Sigmoid colon (tissue), 4 donors: ENCODE measurements at regions not wholly inside any gene's neighbourhood (a gene's known extent, or its start where the extent isn't known, plus 50 kb on each side); places are given as distances from the start of the nearest gene placed in this dataset.

Experiments used
- EP300 ChIP-seq, 4 donors: sonication (generic); formaldehyde crosslinking; IDR thresholded peaks; one replicate each; pipeline ENCODE4 v1.6.1; 2017; ENCODE audit warnings: antibody characterized with exemption in 4 of 4
- POLR2A ChIP-seq, 2 donors: fragments of 450-650 bp; IDR thresholded peaks; one replicate each; pipeline ENCODE4 v1.6.1; 2016; ENCODE audit warnings: antibody characterized with exemption in 2 of 2, mild to moderate bottlenecking in 2 of 2, moderate library complexity in 2 of 2
- POLR2AphosphoS5 ChIP-seq, 4 donors: sonication (generic); formaldehyde crosslinking; IDR thresholded peaks; one replicate each; pipeline ENCODE4 v1.6.1; 2017; ENCODE audit warnings: antibody characterized with exemption in 4 of 4
- TF ChIP-seq, protein P1 (sequence below), 4 experiments: fragments of 450-650 bp in 3 of 4; fragments of 200-600 bp in 1 of 4; IDR thresholded peaks; one replicate each; pipeline ENCODE4 v1.5.1; 2016 to 2019; ENCODE audit warnings: antibody characterized with exemption in 4 of 4, mild to moderate bottlenecking in 3 of 4, moderate library complexity in 2 of 4

DNA sequence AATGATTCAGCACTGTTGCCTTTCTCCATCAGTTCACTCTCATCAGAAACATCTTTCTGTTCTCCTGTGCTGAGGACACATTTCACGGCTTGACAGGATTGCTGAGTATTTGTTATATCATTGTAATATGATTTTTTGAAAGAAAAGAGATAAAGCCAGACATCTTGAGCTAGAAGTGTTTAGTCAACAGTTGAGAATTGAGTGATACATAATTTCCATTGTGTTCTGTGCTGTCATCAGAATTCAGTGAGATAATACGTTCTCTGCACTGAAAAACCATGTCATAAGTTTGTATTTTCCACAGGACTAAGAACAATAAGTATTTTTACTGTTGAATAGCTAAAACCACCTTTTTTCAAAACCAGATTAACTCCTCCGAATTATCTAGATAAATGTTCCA, 50.2 kb upstream of the GPRIN3 start:
- no peak for TF ChIP-seq POLR2AphosphoS5 (IDR thresholded peaks at IDR 0.05)
- TF ChIP-seq, protein P1, sequence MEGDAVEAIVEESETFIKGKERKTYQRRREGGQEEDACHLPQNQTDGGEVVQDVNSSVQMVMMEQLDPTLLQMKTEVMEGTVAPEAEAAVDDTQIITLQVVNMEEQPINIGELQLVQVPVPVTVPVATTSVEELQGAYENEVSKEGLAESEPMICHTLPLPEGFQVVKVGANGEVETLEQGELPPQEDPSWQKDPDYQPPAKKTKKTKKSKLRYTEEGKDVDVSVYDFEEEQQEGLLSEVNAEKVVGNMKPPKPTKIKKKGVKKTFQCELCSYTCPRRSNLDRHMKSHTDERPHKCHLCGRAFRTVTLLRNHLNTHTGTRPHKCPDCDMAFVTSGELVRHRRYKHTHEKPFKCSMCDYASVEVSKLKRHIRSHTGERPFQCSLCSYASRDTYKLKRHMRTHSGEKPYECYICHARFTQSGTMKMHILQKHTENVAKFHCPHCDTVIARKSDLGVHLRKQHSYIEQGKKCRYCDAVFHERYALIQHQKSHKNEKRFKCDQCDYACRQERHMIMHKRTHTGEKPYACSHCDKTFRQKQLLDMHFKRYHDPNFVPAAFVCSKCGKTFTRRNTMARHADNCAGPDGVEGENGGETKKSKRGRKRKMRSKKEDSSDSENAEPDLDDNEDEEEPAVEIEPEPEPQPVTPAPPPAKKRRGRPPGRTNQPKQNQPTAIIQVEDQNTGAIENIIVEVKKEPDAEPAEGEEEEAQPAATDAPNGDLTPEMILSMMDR (IDR thresholded peaks at IDR 0.05): no peak
- TF ChIP-seq POLR2A (IDR thresholded peaks at IDR 0.05): no peak
- no peak for TF ChIP-seq EP300 (IDR thresholded peaks at IDR 0.05)
